ENCODE measurements at regions not wholly inside any gene's neighbourhood (a gene's known extent, or its start where the extent isn't known, plus 50 kb on each side); places are given as distances from the start of the nearest gene placed in this dataset.

GRCh38 chr12:118870551-118870950, 110.8 kb upstream of the SRRM4 start:
- DNase-seq, result no peak

- DNase-seq, result no peak
These were observed 106.4 kb upstream of the SRRM4 start for GRCh38 chr12:118874698-118875548.

- no peak for DNase-seq
These were observed 100.4 kb upstream of the SRRM4 start for GRCh38 chr12:118880720-118881493.

- no peak for DNase-seq
These were observed 97.1 kb upstream of the SRRM4 start for GRCh38 chr12:118884226-118884625.

GRCh38 chr12:118900993-118901392, 80.3 kb upstream of the SRRM4 start:
- DNase-seq, result no peak

- no peak for DNase-seq
These were observed 72.5 kb upstream of the SRRM4 start for GRCh38 chr12:118908811-118909210.

DNA sequence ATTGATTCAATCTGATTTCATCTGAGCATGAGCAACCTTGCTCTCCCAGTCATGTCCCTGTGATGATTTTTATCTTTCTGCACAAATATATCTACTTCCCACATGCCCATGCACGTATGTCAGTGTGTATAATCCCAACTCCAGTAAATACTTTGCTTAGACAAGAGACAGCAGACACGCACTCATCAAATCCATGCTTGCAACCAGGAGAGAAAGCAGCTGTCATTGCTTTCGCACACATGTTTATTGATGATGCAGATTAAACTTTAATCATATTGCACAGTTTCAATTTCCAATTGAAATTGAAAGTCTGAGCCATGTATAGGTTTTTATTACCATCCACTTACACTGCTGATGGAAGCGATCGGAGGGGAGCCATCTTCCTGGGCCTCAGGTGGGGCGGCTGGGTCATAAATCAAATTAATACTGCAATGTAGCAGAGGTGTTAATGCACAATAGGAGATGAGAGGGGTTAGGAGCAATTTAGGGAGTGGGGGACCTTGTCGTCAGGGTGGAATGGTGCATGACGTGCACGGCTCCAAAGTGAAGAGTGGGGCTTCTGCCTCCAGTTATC, 68.6 kb upstream of the SRRM4 start:
- DNase-seq, result no peak

DNA sequence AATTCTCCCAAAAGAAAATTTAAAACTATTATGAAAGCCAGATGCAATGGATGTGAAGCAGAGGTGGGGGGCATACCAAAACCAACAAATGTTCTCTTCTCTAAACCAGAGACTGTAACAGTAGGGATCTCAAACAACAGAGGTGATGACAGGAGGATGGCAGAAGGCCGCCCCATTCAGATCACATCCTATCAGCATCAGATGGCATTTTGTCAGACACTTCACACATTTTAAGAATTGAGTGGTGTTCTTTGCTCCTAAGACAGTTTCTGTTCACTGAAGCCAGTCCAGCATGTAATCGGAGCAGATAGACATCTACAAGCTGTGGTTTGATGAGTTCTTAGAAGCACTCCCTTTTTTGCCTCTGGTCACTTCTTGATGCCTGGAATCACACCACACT, 59.6 kb upstream of the SRRM4 start:
- no peak for DNase-seq

- DNase-seq, result no peak
These were observed 58.9 kb upstream of the SRRM4 start for GRCh38 chr12:118922405-118922804.

DNA sequence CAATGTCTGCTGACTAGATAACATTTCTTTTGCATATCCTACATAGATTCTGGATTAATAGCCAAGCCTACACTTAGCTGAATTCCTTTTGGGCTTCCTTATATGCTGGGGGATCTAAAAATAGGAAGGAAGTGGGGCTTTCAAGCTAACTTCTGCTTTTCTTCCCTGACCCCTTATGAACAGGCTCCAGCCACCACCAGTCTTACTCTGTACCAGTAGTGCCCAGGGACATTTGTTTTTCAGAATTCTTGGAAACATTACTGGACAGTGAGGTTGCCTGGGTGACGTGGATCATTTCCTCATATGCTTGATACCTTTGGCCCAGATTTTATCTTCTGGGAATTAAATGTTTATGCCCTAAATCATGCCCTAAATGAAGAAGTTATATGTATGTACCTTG, 55.9 kb upstream of the SRRM4 start:
- no peak for DNase-seq

DNA sequence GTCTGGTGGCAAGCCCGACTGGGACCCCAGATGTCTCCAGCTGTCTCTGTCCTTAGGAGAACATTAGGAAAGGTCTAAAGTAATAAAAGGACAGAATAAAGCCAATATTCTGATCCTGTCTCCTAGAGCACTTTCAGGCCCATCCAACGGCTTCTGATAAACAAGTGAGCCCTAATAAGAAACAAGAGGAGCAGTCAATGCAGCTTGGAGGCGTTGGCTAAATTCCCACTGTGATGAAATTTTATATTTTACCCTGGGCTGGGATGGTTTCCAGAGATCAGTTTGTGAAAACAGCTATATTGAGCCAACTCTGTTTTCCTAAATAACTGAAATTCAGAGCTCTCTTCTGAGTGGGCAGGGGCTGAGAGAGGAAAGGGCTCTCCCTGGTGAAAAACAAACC, 55.5 kb upstream of the SRRM4 start:
- no peak for DNase-seq

Data from stimulated activated CD4-positive, alpha-beta T cell treated with anti-CD3 and anti-CD28 coated beads, Interleukin-1b, Interleukin-23, amount 100 ng/mL, for 48 hours (primary cell).